H1 (cell line): ENCODE measurements at regions not wholly inside any gene's neighbourhood (a gene's known extent, or its start where the extent isn't known, plus 50 kb on each side); places are given as distances from the start of the nearest gene placed in this dataset.

Experiments
- CTCF ChIA-PET: fragments of 300-600 bp; sonication (Branson Sonifier 250); formaldehyde crosslinking; loops from one replicate; lab custom pipeline; 2021; ENCODE audit not compliant: partially characterized antibody; lab: Charles Lee
- POLR2A ChIA-PET: fragments of 300-600 bp; sonication (Branson Sonifier 250); formaldehyde crosslinking; loops from one replicate; lab custom pipeline; 2021; ENCODE audit warnings: inconsistent platforms; ENCODE audit not compliant: partially characterized antibody; lab: Charles Lee
- DNase-seq, 2 experiments: peaks; one replicate each; pipeline versions ENCODE4 v3.0.0 to v3.0.0-alpha.2; 2010 to 2022; ENCODE audit warnings: low spot score in 2 of 2, low read depth in 1 of 2, mixed read lengths in 1 of 2
- FAIRE-seq: peaks from 2 replicates; lab custom pipeline; 2011; peaks lifted over from hg19 to GRCh38; lab: Jason Lieb, UNC
- H2AFZ ChIP-seq: 2 replicates; pipeline ENCODE4 v1.8.1; 2012; ENCODE audit warnings: low read length, inconsistent platforms
- H2AK5ac ChIP-seq: 2 replicates; pipeline ENCODE4 v1.6.1; 2013; ENCODE audit warnings: low read depth, low read length
- H2BK120ac ChIP-seq: replicated peaks from 2 replicates; pipeline ENCODE3; 2013; ENCODE audit warnings: low read depth, low read length, inconsistent platforms
- H2BK12ac ChIP-seq: 2 replicates; pipeline ENCODE4 v1.6.1; 2013; ENCODE audit warnings: low read depth, low read length
- H2BK15ac ChIP-seq: 2 replicates; pipeline ENCODE4 v1.6.1; 2013; ENCODE audit warnings: low read length
- H2BK20ac ChIP-seq: 2 replicates; pipeline ENCODE4 v1.6.1; 2013; ENCODE audit warnings: low read length
- H2BK5ac ChIP-seq: 2 replicates; pipeline ENCODE4 v1.6.1; 2013; ENCODE audit warnings: low read depth, low read length
- H3K14ac ChIP-seq: 2 replicates; pipeline ENCODE4 v1.6.1; 2013; ENCODE audit warnings: inconsistent platforms; ENCODE audit not compliant: insufficient read length
- H3K18ac ChIP-seq: 2 replicates; pipeline ENCODE4 v1.6.1; 2013; ENCODE audit warnings: low read length; ENCODE audit errors: extremely low read depth
- H3K23ac ChIP-seq: 2 replicates; pipeline ENCODE4 v1.6.1; 2013; ENCODE audit warnings: inconsistent platforms; ENCODE audit not compliant: insufficient read length
- H3K23me2 ChIP-seq: 2 replicates; pipeline ENCODE4 v1.6.1; 2013; ENCODE audit warnings: low read depth, low read length
- H3K27ac ChIP-seq: 2 replicates; pipeline ENCODE4 v1.6.1; 2011; ENCODE audit warnings: low read depth, low read length, inconsistent platforms
- H3K27me3 ChIP-seq, 4 experiments: replicated peaks in 1 of 4; 1 replicate in 1 of 4; 2 replicates in 3 of 4; pipeline versions ENCODE4 v1.6.1 to v1.8.1; 2011 to 2013; ENCODE audit warnings: low read length in 3 of 4, mild to moderate bottlenecking in 3 of 4, inconsistent platforms in 2 of 4, mixed read lengths in 2 of 4, moderate library complexity in 1 of 4; ENCODE audit not compliant: control insufficient read depth in 3 of 4, insufficient read depth in 3 of 4; ENCODE audit errors: extremely low read depth in 1 of 4
- H3K36me3 ChIP-seq, 4 experiments: 2 replicates each; pipeline versions ENCODE4 v1.6.1 to v1.8.1; 2011 to 2013; ENCODE audit warnings: mild to moderate bottlenecking in 4 of 4, low read length in 3 of 4, moderate library complexity in 2 of 4, control low read depth in 1 of 4, inconsistent platforms in 1 of 4; ENCODE audit not compliant: insufficient read depth in 4 of 4, control insufficient read depth in 2 of 4
- H3K4ac ChIP-seq: replicated peaks from 2 replicates; pipeline ENCODE3; 2013; ENCODE audit warnings: low read length, low read depth, mixed read lengths, inconsistent platforms; ENCODE audit not compliant: insufficient read length
- H3K4me1 ChIP-seq, 4 experiments: replicated peaks in 1 of 4; 1 replicate in 1 of 4; 2 replicates in 3 of 4; pipeline versions ENCODE4 v1.6.1 to v1.8.1; 2011 to 2013; ENCODE audit warnings: low read length in 3 of 4, inconsistent platforms in 2 of 4, mixed read lengths in 1 of 4; ENCODE audit not compliant: insufficient read depth in 4 of 4, control insufficient read depth in 3 of 4
- H3K4me2 ChIP-seq, 2 experiments: 2 replicates each; pipeline versions ENCODE4 v1.6.1 to v1.8.1; 2011 to 2013; ENCODE audit warnings: low read depth in 2 of 2, low read length in 2 of 2, control low read depth in 1 of 2, inconsistent platforms in 1 of 2, mild to moderate bottlenecking in 1 of 2; ENCODE audit not compliant: insufficient read depth in 1 of 2
- H3K4me3 ChIP-seq, 4 experiments: fragments of 200-600, 300-600 bp in 1 of 4; sonication (generic), shearing (Covaris generic), sonication (Bioruptor Twin) in 1 of 4; 2 replicates each; pipeline versions ENCODE4 v1.5.1 to v1.8.1; 2011 to 2016; ENCODE audit warnings: low read length in 4 of 4, low read depth in 3 of 4, control low read depth in 2 of 4, inconsistent platforms in 2 of 4, mild to moderate bottlenecking in 2 of 4, mixed read lengths in 1 of 4, moderate library complexity in 1 of 4; ENCODE audit not compliant: insufficient read depth in 2 of 4; ENCODE audit errors: extremely low read depth in 1 of 4
- H3K56ac ChIP-seq: replicated peaks from 2 replicates; pipeline ENCODE3; 2013; ENCODE audit warnings: low read depth, mild to moderate bottlenecking, mixed read lengths, low read length, inconsistent platforms; ENCODE audit not compliant: insufficient read length
- H3K79me1 ChIP-seq: 2 replicates; pipeline ENCODE4 v1.6.1; 2013; ENCODE audit warnings: low read depth, low read length, control low read depth
- H3K79me2 ChIP-seq, 2 experiments: 2 replicates each; pipeline versions ENCODE4 v1.6.1 to v1.8.1; 2012 to 2013; ENCODE audit warnings: low read length in 2 of 2, mild to moderate bottlenecking in 2 of 2, inconsistent platforms in 1 of 2; ENCODE audit not compliant: insufficient read depth in 2 of 2, control insufficient read depth in 1 of 2
- H3K9ac ChIP-seq, 4 experiments: replicated peaks in 1 of 4; 1 replicate in 1 of 4; 2 replicates in 3 of 4; pipeline versions ENCODE4 v1.6.1 to v1.8.1; 2011 to 2013; ENCODE audit warnings: low read depth in 3 of 4, low read length in 3 of 4, control low read depth in 2 of 4, mild to moderate bottlenecking in 2 of 4, moderate library complexity in 2 of 4, inconsistent platforms in 1 of 4; ENCODE audit errors: extremely low read depth in 1 of 4
- H3K9me3 ChIP-seq, 2 experiments: 2 replicates each; pipeline versions ENCODE4 v1.6.1 to v1.8.1; 2012 to 2013; ENCODE audit warnings: mild to moderate bottlenecking in 2 of 2, moderate library complexity in 2 of 2, control low read depth in 1 of 2, inconsistent platforms in 1 of 2, low read depth in 1 of 2, low read length in 1 of 2, mixed read lengths in 1 of 2; ENCODE audit not compliant: insufficient read depth in 2 of 2
- H4K20me1 ChIP-seq, 2 experiments: replicated peaks in 1 of 2; 2 replicates each; pipeline versions ENCODE3 to v1.8.1; 2011 to 2013; ENCODE audit warnings: inconsistent platforms in 2 of 2, low read length in 2 of 2, mild to moderate bottlenecking in 1 of 2; ENCODE audit not compliant: insufficient read depth in 2 of 2, control insufficient read depth in 1 of 2
- H4K5ac ChIP-seq: 2 replicates; pipeline ENCODE4 v1.6.1; 2013; ENCODE audit warnings: low read length, low read depth, mixed read lengths, inconsistent platforms; ENCODE audit not compliant: insufficient read length
- H4K8ac ChIP-seq: 2 replicates; pipeline ENCODE4 v1.8.0; 2013; ENCODE audit warnings: mild to moderate bottlenecking, moderate library complexity, low read length, inconsistent platforms; ENCODE audit not compliant: insufficient read depth; ENCODE audit errors: extremely low read depth
- H4K91ac ChIP-seq: replicated peaks from 2 replicates; pipeline ENCODE3; 2013; ENCODE audit warnings: low read length, mixed read lengths, inconsistent platforms; ENCODE audit not compliant: insufficient read length
- BCL11A ChIP-seq, 2 experiments: IDR thresholded peaks; one replicate each; pipeline ENCODE4 v1.6.1; 2011; ENCODE audit warnings: low read depth in 2 of 2, low read length in 2 of 2, mild to moderate bottlenecking in 2 of 2
- CBX5 ChIP-seq: fragments of 300-800, 300-1000 bp; sonication (generic); IDR thresholded peaks from 2 replicates; pipeline ENCODE4 v1.7.1; 2016; ENCODE audit warnings: antibody characterized with exemption, low read length, low read depth
- CHD2 ChIP-seq: IDR thresholded peaks from 2 replicates; pipeline ENCODE4 v1.6.1; 2012; ENCODE audit warnings: low read length, improper control_type of control experiment
- CREB1 ChIP-seq: IDR thresholded peaks from 2 replicates; pipeline ENCODE4 v1.6.1; 2012; ENCODE audit warnings: inconsistent platforms
- CTBP2 ChIP-seq: IDR thresholded peaks from 2 replicates; pipeline ENCODE4 v1.7.0; 2011; ENCODE audit warnings: borderline replicate concordance, mild to moderate bottlenecking, moderate library complexity, mixed read lengths, low read length; ENCODE audit not compliant: insufficient read depth, insufficient read length
- EP300 ChIP-seq, 2 experiments: IDR thresholded peaks; 1 replicate in 1 of 2; 2 replicates in 1 of 2; pipeline ENCODE4 v1.6.1; 2011 to 2012; ENCODE audit warnings: low read depth in 2 of 2, low read length in 2 of 2, mild to moderate bottlenecking in 2 of 2, borderline replicate concordance in 1 of 2, inconsistent platforms in 1 of 2, moderate library complexity in 1 of 2
- FOSL1 ChIP-seq: IDR thresholded peaks from 2 replicates; pipeline ENCODE4 v1.6.1; 2011; ENCODE audit warnings: mild to moderate bottlenecking, low read depth, low read length, moderate library complexity; ENCODE audit not compliant: insufficient read depth
- KDM4A ChIP-seq: IDR thresholded peaks from one replicate; pipeline ENCODE4 v1.7.1; 2012; ENCODE audit warnings: low read depth, mild to moderate bottlenecking, moderate library complexity, low read length, inconsistent platforms; ENCODE audit not compliant: severe bottlenecking
- RXRA ChIP-seq: IDR thresholded peaks from 2 replicates; pipeline ENCODE4 v1.6.1; 2011; ENCODE audit warnings: low read depth, mild to moderate bottlenecking, low read length, moderate library complexity; ENCODE audit not compliant: insufficient read depth
- SIX5 ChIP-seq: IDR thresholded peaks from 2 replicates; pipeline ENCODE4 v1.6.1; 2011; ENCODE audit warnings: mild to moderate bottlenecking, low read depth, low read length
- SRF ChIP-seq: IDR thresholded peaks from 2 replicates; pipeline ENCODE4 v1.6.1; 2011; ENCODE audit warnings: mild to moderate bottlenecking, low read depth, low read length, moderate library complexity
- TBP ChIP-seq: IDR thresholded peaks from 2 replicates; pipeline ENCODE4 v1.6.1; 2011; ENCODE audit warnings: low read depth, low read length, improper control_type of control experiment
- YY1 ChIP-seq: IDR thresholded peaks from 2 replicates; pipeline ENCODE4 v1.6.1; 2011; ENCODE audit warnings: low read depth, mild to moderate bottlenecking, low read length

DNA sequence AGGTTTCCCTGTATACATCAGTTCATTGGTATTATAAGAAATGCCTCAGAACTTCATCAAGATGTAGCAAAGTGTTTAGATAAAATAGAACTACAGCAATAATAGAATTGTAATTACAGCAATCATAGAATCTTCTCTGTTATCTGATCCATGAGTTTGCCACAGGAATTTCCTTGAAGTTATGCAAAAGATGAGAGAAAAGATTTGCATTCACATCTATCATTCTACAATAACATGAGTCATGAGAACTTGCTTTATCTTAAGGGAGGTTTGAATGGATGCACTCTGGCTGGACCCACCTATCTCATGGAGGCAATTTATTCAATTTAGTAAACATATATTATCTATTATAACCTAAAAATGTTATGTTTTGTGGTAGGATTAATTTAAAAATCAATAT, 329.8 kb upstream of the EPHA7 start:
- no peak overlapping the region for H2AK5ac ChIP-seq
- 0 out of 7 replicates have a peak, but pooled peaks cover 0 to 3% (median 0%) of the 10 kb centered on the region in 4 experiments for H3K4me1 ChIP-seq
- H2BK15ac ChIP-seq = no peak overlapping the region
- no peak overlapping the region for H2BK12ac ChIP-seq
- CTCF ChIA-PET = no interaction called here
- H3K4me2 ChIP-seq = no peak overlapping the region
- POLR2A ChIA-PET = no interaction called here
- H2AFZ ChIP-seq = no peak overlapping the region
- no peak overlapping the region for H4K91ac ChIP-seq
- no peak overlapping the region for H2BK120ac ChIP-seq
- DNase-seq = no peak
- no peak overlapping the region for H3K27ac ChIP-seq
- H3K27me3 ChIP-seq = no peaks in the 10 kb centered on the region
- H3K14ac ChIP-seq = no peak overlapping the region
- H2BK5ac ChIP-seq = no peak overlapping the region
- H3K18ac ChIP-seq = no peak overlapping the region
- H3K9ac ChIP-seq = no peak overlapping the region
- no peak overlapping the region for H3K4ac ChIP-seq
- no peaks in the 10 kb centered on the region for H3K23me2 ChIP-seq
- no peak overlapping the region for H3K4me3 ChIP-seq
- no peak overlapping the region for H2BK20ac ChIP-seq
- TF ChIP-seq YY1 (no peak), TBP (no peak), CHD2 (no peak), RXRA (no peak), KDM4A (no peak), CREB1 (no peak), CBX5 (no peak), BCL11A (IDR thresholded peaks at IDR 0.05; ENCODE audit: low read depth in 2 of 2, low read length in 2 of 2) (no peak), EP300 (IDR thresholded peaks at IDR 0.05; ENCODE audit: borderline replicate concordance in 1 of 2, low read depth in 2 of 2, low read length in 2 of 2) (no peak), FOSL1 (no peak), SIX5 (no peak), SRF (no peak), CTBP2 (no peak)
- no peak overlapping the region for H3K23ac ChIP-seq
- H3K56ac ChIP-seq = no peak overlapping the region
- no peak for FAIRE-seq
- H4K8ac ChIP-seq = no peak overlapping the region
- H3K9me3 ChIP-seq = no peaks in the 10 kb centered on the region
- no peaks in the 10 kb centered on the region for H3K79me1 ChIP-seq
- H4K5ac ChIP-seq = no peak overlapping the region
- no peaks in the 10 kb centered on the region for H3K36me3 ChIP-seq
- H3K79me2 ChIP-seq = no peaks in the 10 kb centered on the region
- no peaks in the 10 kb centered on the region for H4K20me1 ChIP-seq
